ENCODE measurements at regions not wholly inside any gene's neighbourhood (a gene's known extent, or its start where the extent isn't known, plus 50 kb on each side); places are given as distances from the start of the nearest gene placed in this dataset.

DNA sequence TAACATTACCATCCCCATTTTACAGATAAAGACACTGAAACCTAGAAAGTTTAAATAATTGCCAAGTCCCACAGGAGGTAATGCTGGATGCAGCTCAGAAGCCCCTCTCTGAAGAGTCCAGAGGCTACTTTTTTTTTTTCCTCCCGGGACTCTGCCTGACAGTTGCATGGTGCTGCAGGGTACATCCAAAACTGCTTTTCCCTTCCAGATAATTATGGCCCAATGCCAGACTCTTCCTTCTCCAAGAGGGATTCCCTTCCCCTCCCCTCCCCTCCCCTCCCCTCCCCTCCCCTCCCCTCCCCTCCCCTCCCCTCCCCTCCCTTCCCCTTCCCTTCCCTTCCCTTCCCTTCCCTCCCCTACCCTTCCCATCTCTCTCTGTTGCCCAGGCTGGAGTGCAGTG is 122.9 kb downstream of the LSMEM1 start:
- TF ChIP-seq, protein P1, sequence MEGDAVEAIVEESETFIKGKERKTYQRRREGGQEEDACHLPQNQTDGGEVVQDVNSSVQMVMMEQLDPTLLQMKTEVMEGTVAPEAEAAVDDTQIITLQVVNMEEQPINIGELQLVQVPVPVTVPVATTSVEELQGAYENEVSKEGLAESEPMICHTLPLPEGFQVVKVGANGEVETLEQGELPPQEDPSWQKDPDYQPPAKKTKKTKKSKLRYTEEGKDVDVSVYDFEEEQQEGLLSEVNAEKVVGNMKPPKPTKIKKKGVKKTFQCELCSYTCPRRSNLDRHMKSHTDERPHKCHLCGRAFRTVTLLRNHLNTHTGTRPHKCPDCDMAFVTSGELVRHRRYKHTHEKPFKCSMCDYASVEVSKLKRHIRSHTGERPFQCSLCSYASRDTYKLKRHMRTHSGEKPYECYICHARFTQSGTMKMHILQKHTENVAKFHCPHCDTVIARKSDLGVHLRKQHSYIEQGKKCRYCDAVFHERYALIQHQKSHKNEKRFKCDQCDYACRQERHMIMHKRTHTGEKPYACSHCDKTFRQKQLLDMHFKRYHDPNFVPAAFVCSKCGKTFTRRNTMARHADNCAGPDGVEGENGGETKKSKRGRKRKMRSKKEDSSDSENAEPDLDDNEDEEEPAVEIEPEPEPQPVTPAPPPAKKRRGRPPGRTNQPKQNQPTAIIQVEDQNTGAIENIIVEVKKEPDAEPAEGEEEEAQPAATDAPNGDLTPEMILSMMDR (IDR thresholded peaks at IDR 0.05): no peak
- TF ChIP-seq POLR2AphosphoS5 (IDR thresholded peaks at IDR 0.05) (no peak), EP300 (IDR thresholded peaks at IDR 0.05) (no peak), POLR2A (IDR thresholded peaks at IDR 0.05) (no peak)

Data from suprapubic skin (tissue), 4 donors.